ENCODE measurements at regions not wholly inside any gene's neighbourhood (a gene's known extent, or its start where the extent isn't known, plus 50 kb on each side); places are given as distances from the start of the nearest gene placed in this dataset.
A peak's percentile ranks its signal among the peaks of the same experiment; 100 is the strongest.

DNA sequence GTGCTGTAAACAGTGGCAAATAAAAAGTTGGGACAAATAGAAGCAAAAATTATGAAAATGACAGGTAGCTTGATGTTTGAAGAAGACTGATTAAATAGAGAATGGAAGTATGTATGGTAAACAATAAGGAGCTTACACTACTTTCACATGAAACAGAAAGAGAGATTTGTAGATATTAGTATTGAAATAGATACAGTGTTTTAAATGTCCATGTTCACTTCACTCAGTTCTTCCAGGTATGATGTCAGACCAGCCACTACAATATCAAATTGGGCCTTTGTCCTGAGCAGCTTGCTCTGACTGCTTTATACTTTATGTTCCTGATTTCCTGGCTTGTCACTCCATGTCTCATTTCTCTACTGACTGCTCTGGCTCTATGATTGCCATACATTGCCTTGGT is 107.5 kb downstream of the CENPW start:
- Histone ChIP-seq H3K9me3 (ENCODE audit: control insufficient read depth, low read depth, low read length) (no peaks in the 10 kb centered on the region), H3K79me1 (ENCODE audit: insufficient read depth, low read depth, low read length, poor library complexity, severe bottlenecking) (no peaks in the 10 kb centered on the region), H3K23me2 (ENCODE audit: insufficient read length, low read depth, low read length, poor library complexity, severe bottlenecking) (no peaks in the 10 kb centered on the region), H2AK5ac (ENCODE audit: insufficient read length, low read length) (no peak overlapping the region), H3K27me3 (ENCODE audit: insufficient read depth, low read length) (no peaks in the 10 kb centered on the region), H2BK120ac (ENCODE audit: low read depth, low read length, poor library complexity, severe bottlenecking) (no peak overlapping the region), H2BK15ac (ENCODE audit: low read depth, low read length) (no peak overlapping the region), H3K56ac (ENCODE audit: insufficient read length, low read depth, low read length) (no peak overlapping the region), H3K4me1 (ENCODE audit: insufficient read depth, low read length) (no peaks in the 10 kb centered on the region), H3K4ac (ENCODE audit: low read depth, low read length) (no peak overlapping the region), H2BK5ac (ENCODE audit: insufficient read length, low read length) (no peak overlapping the region), H4K8ac (replicated peaks; ENCODE audit: insufficient read length, low read depth, low read length) (no peak overlapping the region), H3K4me2 (ENCODE audit: insufficient read depth, insufficient read length, low read length) (no peak overlapping the region), H3K27ac (ENCODE audit: insufficient read length, low read depth, low read length) (no peak overlapping the region), H4K5ac (ENCODE audit: insufficient read length, low read depth, low read length) (no peak overlapping the region), H3T11ph (ENCODE audit: low read length) (no peak overlapping the region), H2AFZ (ENCODE audit: low read length) (no peak overlapping the region), H2BK12ac (ENCODE audit: insufficient read length, low read depth, low read length) (no peak overlapping the region), H3K79me2 (ENCODE audit: insufficient read depth, low read length) (no peaks in the 10 kb centered on the region), H3K23ac (ENCODE audit: insufficient read length, low read depth, low read length) (no peak overlapping the region), H3K18ac (ENCODE audit: insufficient read length, low read depth, low read length) (no peak overlapping the region), H4K20me1 (ENCODE audit: control insufficient read depth, insufficient read depth, insufficient read length) (no peaks in the 10 kb centered on the region), H4K91ac (ENCODE audit: insufficient read length, low read depth, low read length) (no peak overlapping the region), H2BK20ac (ENCODE audit: low read depth, low read length, poor library complexity, severe bottlenecking) (no peak overlapping the region), H3K14ac (ENCODE audit: insufficient read depth, low read length) (no peak overlapping the region), H3K9ac (ENCODE audit: extremely low read depth, insufficient read length, low read length) (no peak overlapping the region)
- H3K36me3 Mint-ChIP-seq (ENCODE audit: insufficient read depth in 1 of 3, low read depth in 3 of 3) = no peaks in the 10 kb centered on the region
- DNase-seq = no peak
- H3K27ac Mint-ChIP-seq = peak overlapping the region in 1 of 3 experiments; percentile 5; a peak in 1 of 7 replicates
- H3K9me3 Mint-ChIP-seq = no peaks in the 10 kb centered on the region
- H3K4me1 Mint-ChIP-seq = peaks cover 2 to 6% of the 10 kb centered on the region in 2 experiments
- TF ChIP-seq, protein P1, sequence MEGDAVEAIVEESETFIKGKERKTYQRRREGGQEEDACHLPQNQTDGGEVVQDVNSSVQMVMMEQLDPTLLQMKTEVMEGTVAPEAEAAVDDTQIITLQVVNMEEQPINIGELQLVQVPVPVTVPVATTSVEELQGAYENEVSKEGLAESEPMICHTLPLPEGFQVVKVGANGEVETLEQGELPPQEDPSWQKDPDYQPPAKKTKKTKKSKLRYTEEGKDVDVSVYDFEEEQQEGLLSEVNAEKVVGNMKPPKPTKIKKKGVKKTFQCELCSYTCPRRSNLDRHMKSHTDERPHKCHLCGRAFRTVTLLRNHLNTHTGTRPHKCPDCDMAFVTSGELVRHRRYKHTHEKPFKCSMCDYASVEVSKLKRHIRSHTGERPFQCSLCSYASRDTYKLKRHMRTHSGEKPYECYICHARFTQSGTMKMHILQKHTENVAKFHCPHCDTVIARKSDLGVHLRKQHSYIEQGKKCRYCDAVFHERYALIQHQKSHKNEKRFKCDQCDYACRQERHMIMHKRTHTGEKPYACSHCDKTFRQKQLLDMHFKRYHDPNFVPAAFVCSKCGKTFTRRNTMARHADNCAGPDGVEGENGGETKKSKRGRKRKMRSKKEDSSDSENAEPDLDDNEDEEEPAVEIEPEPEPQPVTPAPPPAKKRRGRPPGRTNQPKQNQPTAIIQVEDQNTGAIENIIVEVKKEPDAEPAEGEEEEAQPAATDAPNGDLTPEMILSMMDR (conservative IDR thresholded peaks at IDR 0.05) = no peak
- no peak overlapping the region for H3K4me3 Mint-ChIP-seq
- H3K27me3 Mint-ChIP-seq (ENCODE audit: low read depth) = no peaks in the 10 kb centered on the region

All from H9 (cell line).